ENCODE measurements at regions not wholly inside any gene's neighbourhood (a gene's known extent, or its start where the extent isn't known, plus 50 kb on each side); places are given as distances from the start of the nearest gene placed in this dataset.
A peak's percentile ranks its signal among the peaks of the same experiment; 100 is the strongest.
"Not testable (repeated sequence)": the region's sequence is repeated elsewhere in the genome, so short reads cannot be mapped to it uniquely, and the experiment has no call there.

DNA sequence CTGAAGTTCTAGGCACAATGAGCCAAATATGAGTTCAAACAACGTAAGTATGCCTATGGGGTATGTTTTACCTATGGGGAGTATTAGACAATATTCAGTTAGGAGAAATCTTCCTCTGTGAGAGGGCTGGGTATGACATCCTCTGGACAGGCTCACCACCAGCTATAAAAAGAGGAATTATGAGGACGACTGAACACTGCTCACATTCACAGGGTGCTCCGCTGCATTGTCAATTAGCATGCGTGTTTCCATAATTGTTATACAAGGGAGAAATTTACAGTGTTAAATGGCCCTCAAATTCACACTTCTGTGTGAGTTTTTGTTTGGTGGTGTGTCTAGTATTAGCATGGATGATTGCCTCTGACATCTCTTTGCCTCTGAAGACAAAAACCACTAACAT, 700.4 kb downstream of the BCL11A start:
- DNase-seq = no peak

GRCh38 chr2:59851836-59852475, 701.5 kb downstream of the BCL11A start:
- DNase-seq = no peak

GRCh38 chr2:59850554-59850953, 702.9 kb downstream of the BCL11A start:
- no peak for DNase-seq

GRCh38 chr2:59833941-59834340, 719.5 kb downstream of the BCL11A start:
- no peak for DNase-seq

- DNase-seq = no peak
Measured at GRCh38 chr2:59830601-59831000, 722.9 kb downstream of the BCL11A start.

DNA sequence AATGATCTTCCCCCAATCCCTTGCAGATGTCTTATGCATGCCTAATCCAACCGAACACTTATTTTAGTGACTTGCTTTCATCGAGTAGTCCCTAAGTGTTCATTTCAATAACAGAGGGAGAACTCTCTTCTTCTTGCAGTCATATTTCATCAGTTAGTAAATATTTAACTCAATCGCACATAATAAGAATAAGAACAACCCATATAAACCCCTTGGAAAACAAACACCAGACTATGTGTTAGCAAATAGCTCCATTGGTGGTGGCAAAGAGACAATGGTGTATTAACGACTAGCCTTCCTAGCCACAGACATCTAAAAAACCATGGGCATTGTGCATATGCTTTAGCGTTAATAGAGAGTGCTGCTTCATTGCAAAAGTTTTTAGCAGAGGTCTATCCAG, 725.8 kb downstream of the BCL11A start:
- DNase-seq = no peak

DNA sequence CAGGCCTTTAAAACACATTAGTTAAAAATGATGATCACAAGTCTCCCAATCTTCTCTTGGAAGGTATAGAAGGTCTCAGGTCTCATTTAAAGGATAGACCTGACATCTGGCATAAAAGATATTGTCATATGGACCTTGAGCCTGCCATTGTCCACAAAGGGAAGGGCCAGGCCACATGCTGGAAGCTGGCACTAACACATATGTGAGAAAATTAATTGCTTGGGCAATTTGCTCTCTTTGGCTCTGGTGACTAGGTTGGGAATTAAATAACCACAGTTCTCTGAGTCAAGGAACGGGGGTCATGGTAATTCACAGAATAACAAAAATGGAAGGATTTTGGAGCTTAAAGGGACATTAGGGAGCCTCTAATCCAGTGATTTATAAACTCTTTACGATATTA, 727.3 kb downstream of the BCL11A start:
- no peak for DNase-seq

DNA sequence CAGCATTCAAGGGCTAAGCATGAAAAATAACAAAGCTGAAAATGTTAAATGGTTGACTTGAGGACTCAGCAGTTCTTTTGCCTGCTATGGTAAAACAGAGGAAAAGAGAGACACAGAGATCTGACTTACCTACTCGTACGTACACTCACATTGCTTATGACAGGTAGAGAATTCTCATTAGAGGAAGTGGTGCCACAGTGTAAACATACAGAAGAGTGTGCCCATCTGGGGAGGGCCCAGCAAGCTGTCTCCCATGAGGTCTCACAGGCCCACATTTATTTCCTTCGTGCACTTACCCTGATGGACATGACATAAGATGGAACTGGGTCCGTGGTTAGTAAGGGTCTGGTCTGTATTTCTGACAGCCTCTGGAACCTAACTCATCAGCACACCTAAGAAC, 729.1 kb downstream of the BCL11A start:
- DNase-seq = no peak

DNA sequence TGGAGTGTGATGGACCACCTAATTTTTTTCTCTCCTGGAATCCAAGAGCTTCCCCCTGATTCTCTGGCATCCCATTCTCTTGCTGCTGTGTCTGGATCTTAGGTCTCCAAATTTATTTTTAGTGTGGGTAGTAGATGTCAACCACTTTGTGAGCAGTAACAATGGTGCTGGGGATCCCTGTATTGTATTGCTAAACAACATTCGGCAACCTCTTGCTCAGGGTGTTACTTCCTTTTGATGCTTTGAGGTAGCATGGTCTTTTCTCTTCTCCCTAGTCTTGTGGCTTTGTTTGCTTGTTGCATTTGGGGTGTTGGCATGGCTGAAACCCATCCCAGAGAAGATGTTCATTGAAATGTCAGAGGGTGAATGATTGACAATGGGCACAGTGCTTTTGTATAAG, 737.4 kb downstream of the BCL11A start:
- no peak for DNase-seq

- not testable (repeated sequence) for DNase-seq
Measured at GRCh38 chr2:59810283-59810682, 743.2 kb downstream of the BCL11A start.

DNA sequence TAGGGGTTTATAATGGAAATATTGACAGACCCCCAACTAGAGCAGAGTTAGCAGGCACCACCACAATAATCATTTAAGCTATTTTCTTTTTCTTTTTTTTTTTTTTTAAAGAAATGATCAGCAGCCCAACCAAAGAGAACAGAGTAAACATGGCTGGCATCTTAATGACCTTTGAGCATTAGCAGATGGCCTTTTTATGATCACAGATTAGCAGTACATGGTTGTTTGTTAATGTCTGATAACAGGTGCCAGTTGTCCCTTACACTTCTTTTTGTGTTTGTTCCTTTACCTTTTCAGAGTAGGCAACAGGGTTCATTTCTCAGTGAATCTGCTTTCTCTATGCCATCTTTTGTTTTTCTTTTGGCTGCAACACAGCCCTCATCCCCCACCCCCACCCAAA, 747.0 kb downstream of the BCL11A start:
- DNase-seq = no peak

- DNase-seq = no peak
Measured at GRCh38 chr2:59804732-59805131, 748.7 kb downstream of the BCL11A start.

GRCh38 chr2:59803586-59803985, 749.9 kb downstream of the BCL11A start:
- DNase-seq = no peak

GRCh38 chr2:59798687-59799232, 754.7 kb downstream of the BCL11A start:
- no peak for DNase-seq

GRCh38 chr2:59791004-59791618, 762.3 kb downstream of the BCL11A start:
- no peak for DNase-seq

DNA sequence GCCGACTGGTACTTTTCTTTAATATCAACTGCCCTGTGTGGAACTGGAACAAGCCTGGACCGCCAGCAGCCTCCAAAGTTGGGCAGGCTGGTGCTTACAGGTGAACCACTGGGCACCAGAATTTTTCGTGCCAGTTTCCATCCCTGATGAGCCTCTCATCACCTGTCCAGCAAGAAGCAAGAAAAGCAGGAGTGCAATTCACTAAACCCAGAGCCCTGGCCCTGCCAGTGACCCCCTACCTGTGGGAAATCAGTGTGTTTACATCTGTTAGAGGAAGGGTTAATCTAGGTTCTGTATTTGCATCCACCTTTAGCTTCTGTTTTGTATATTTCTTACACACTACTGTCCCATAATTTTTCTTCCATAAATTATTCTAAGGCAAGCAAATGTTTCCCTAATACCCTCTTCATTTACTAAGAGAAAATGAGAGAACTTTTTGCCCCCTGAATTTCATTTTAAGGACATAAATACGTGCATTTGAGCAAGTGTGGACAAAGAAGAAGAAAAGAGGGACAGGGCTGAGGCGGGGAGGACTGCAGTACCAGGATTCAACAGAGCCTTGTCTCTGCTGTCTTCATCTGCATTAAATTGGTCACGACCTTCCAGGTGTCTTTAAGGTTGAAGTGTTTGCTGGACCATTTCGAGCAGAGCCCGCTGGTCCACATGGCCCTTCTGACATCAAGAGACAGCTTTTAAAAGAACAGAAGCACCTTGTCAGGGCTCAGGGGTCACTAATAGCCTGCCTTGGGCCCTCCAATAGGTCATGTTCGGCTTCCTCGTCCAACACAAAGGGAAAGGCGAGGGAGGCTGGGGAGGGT, 763.1 kb downstream of the BCL11A start:
- no peak for DNase-seq

DNA sequence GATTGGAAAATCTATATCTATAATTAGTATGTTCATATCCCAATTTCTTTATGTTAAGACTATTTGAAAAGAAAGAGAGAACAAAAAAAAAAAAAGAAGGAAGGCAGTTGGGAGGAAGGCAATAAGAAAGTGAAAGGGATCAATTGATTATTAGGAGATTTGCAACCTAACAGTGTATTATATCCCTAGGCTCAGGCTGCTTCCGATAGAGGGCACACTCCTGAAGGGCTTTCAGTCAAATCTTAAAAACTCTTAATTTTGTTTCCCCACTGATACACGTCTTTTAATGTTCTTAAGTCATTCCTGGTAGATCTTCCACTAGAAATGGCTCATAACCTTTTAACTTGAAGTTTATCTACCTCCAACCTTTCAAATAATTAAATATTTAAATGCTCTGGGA, 763.9 kb downstream of the BCL11A start:
- no peak for DNase-seq

GRCh38 chr2:59787095-59787494, 766.4 kb downstream of the BCL11A start:
- no peak for DNase-seq

GRCh38 chr2:59786684-59787083, 766.8 kb downstream of the BCL11A start:
- DNase-seq = no peak

- peak; percentile 6 to 10 for DNase-seq
Measured at GRCh38 chr2:59779571-59779970, 773.9 kb downstream of the BCL11A start.

GRCh38 chr2:59777120-59777519, 776.3 kb downstream of the BCL11A start:
- no peak for DNase-seq

DNA sequence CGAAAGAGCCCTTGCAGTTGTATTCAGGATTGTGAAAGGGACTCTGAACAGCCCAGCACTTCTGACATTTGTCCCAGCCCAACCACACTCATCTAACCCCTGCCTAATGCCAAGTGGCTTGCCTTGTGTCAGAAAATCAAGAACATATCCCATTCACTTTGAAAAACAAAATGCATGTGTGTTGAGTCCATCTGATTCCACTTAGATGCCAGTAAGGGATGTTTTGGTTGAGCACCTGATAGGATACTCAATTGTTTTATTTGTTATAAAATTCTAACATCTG, 776.8 kb downstream of the BCL11A start:
- no peak for DNase-seq

DNA sequence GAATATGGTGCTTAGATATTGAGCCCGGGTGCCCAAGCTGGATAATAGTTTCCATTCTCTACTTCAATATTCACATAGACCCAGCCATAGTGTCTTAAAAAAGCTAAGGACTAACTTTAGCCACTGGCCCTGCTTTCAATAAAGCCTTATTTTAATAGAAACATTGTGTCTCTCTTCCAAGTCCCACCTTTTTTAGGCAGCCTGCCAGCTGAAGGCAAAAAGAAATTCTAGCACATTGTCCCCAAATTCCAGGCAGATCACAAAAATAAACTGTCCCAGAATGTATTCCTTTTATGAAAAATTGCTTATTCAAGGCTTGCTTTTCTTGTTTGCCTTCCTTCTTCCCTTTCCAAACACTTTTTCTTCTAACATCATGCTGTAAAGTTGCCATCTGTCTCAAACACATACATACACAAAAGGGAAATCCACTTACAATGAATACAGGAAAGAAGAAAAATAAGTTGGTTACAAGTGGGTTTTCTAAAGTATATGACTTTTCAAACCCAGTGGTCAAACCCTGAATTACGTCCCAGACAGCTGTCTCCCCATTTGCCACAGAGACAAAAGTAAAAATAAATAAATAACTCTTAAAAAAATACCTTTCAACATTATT, 778.5 kb downstream of the BCL11A start:
- peak in 1 of 2 experiments; percentile 10 for DNase-seq

GRCh38 chr2:59770651-59771050, 782.8 kb downstream of the BCL11A start:
- no peak for DNase-seq

All from Kasumi-1 (cell line).